ENCODE measurements at regions not wholly inside any gene's neighbourhood (a gene's known extent, or its start where the extent isn't known, plus 50 kb on each side); places are given as distances from the start of the nearest gene placed in this dataset.

- ChIA-PET POLR2A (no interaction called here), CTCF (no interaction called here)
- intact Hi-C loops (cut with micrococcal nuclease), result no loop called here
- Mint-ChIP-seq H3K36me3 (ENCODE audit: low read depth) (no peaks in the 10 kb centered on the region), H3K4me3 (no peak overlapping the region), H3K9me3 (no peaks in the 10 kb centered on the region), H3K27me3 (peaks cover 2% of the 10 kb centered on the region), H3K27ac (no peak overlapping the region), H3K4me1 (peaks cover 5% of the 10 kb centered on the region)
- DNase-seq (no peak), ATAC-seq (ENCODE audit: low read depth) (no peak)
- TF ChIP-seq CTCF (IDR thresholded peaks at IDR 0.05), result no peak
These were observed 109.9 kb downstream of the METRNL start for GRCh38 chr17:83189044-83190003.

- TF ChIP-seq CTCF (IDR thresholded peaks at IDR 0.05), result no peak
- POLR2A ChIA-PET, result no interaction called here
- H3K4me1 Mint-ChIP-seq, result peaks cover 5% of the 10 kb centered on the region
- CTCF ChIA-PET, result no interaction called here
- DNase-seq, result no peak
- H3K27me3 Mint-ChIP-seq, result no peaks in the 10 kb centered on the region
- no peak for ATAC-seq (ENCODE audit: low read depth)
- H3K36me3 Mint-ChIP-seq (ENCODE audit: low read depth), result no peaks in the 10 kb centered on the region
- no peak overlapping the region for H3K4me3 Mint-ChIP-seq
- H3K9me3 Mint-ChIP-seq, result no peaks in the 10 kb centered on the region
- H3K27ac Mint-ChIP-seq, result no peak overlapping the region
- intact Hi-C loops (cut with micrococcal nuclease), result no loop called here
These were observed 110.6 kb downstream of the METRNL start for GRCh38 chr17:83190004-83190385.

- no peaks in the 10 kb centered on the region for H3K36me3 Mint-ChIP-seq (ENCODE audit: low read depth)
- DNase-seq, result no peak
- CTCF ChIA-PET, result no interaction called here
- H3K4me3 Mint-ChIP-seq, result no peak overlapping the region
- intact Hi-C loops (cut with micrococcal nuclease), result no loop called here
- POLR2A ChIA-PET, result no interaction called here
- no peak overlapping the region for H3K27ac Mint-ChIP-seq
- peaks cover 5% of the 10 kb centered on the region for H3K4me1 Mint-ChIP-seq
- ATAC-seq (ENCODE audit: low read depth), result no peak
- no peak for TF ChIP-seq CTCF (IDR thresholded peaks at IDR 0.05)
- H3K27me3 Mint-ChIP-seq, result no peaks in the 10 kb centered on the region
- no peaks in the 10 kb centered on the region for H3K9me3 Mint-ChIP-seq
These were observed 111.4 kb downstream of the METRNL start for GRCh38 chr17:83190601-83191387.

GRCh38 chr17:83191388-83192160 lies 112.2 kb downstream of the METRNL start:
- Mint-ChIP-seq H3K27ac (no peak overlapping the region), H3K4me3 (no peak overlapping the region), H3K36me3 (ENCODE audit: low read depth) (no peaks in the 10 kb centered on the region), H3K9me3 (no peaks in the 10 kb centered on the region), H3K27me3 (no peaks in the 10 kb centered on the region), H3K4me1 (peaks cover 5% of the 10 kb centered on the region)
- ChIA-PET CTCF (no interaction called here), POLR2A (no interaction called here)
- TF ChIP-seq CTCF (IDR thresholded peaks at IDR 0.05), result no peak
- ATAC-seq (ENCODE audit: low read depth) (no peak), DNase-seq (no peak)
- intact Hi-C loops (cut with micrococcal nuclease), result no loop called here
